ENCODE measurements at regions not wholly inside any gene's neighbourhood (a gene's known extent, or its start where the extent isn't known, plus 50 kb on each side); places are given as distances from the start of the nearest gene placed in this dataset.

- H3K36me3 ChIP-seq (ENCODE audit: control insufficient read depth, insufficient read depth, low read length), result no peaks in the 10 kb centered on the region
- TF ChIP-seq CTCF (IDR thresholded peaks at IDR 0.05; ENCODE audit: insufficient read depth, low read depth, low read length), result no peak
- H3K27me3 ChIP-seq (ENCODE audit: control insufficient read depth, insufficient read depth, low read length), result peaks cover 2% of the 10 kb centered on the region; the same call in 1 of the 2 replicates
- H3K4me3 ChIP-seq (ENCODE audit: low read depth, low read length), result no peak overlapping the region
- ChIA-PET CTCF (interaction anchor here (4.4 kb wide), 1 partner anchor 7 kb away, joined by 24 read pairs; no protein-coding TSS in a partner anchor), POLR2A (no interaction called here)
- DNase-seq (ENCODE audit: low read depth), result no peak
Measured at GRCh38 chr10:132135053-132135872, 51.5 kb upstream of the DPYSL4 start.

- ChIA-PET POLR2A (no interaction called here), CTCF (no interaction called here)
- TF ChIP-seq CTCF (IDR thresholded peaks at IDR 0.05; ENCODE audit: insufficient read depth, low read depth, low read length), result no peak
- no peak overlapping the region for H3K4me3 ChIP-seq (ENCODE audit: low read depth, low read length)
- H3K27me3 ChIP-seq (ENCODE audit: control insufficient read depth, insufficient read depth, low read length), result no peaks in the 10 kb centered on the region
- H3K36me3 ChIP-seq (ENCODE audit: control insufficient read depth, insufficient read depth, low read length), result no peaks in the 10 kb centered on the region
- DNase-seq (ENCODE audit: low read depth), result no peak
Measured at GRCh38 chr10:132136097-132136521, 50.6 kb upstream of the DPYSL4 start.

GRCh38 chr10:132136689-132137088 is 50.1 kb upstream of the DPYSL4 start:
- Histone ChIP-seq H3K36me3 (ENCODE audit: control insufficient read depth, insufficient read depth, low read length) (no peaks in the 10 kb centered on the region), H3K27me3 (ENCODE audit: control insufficient read depth, insufficient read depth, low read length) (no peaks in the 10 kb centered on the region), H3K4me3 (ENCODE audit: low read depth, low read length) (no peak overlapping the region)
- DNase-seq (ENCODE audit: low read depth), result no peak
- ChIA-PET POLR2A (no interaction called here), CTCF (no interaction called here)
- TF ChIP-seq CTCF (IDR thresholded peaks at IDR 0.05; ENCODE audit: insufficient read depth, low read depth, low read length), result no peak
